GM10266 (cell line): ENCODE measurements at regions not wholly inside any gene's neighbourhood (a gene's known extent, or its start where the extent isn't known, plus 50 kb on each side); places are given as distances from the start of the nearest gene placed in this dataset.

ENCODE experiments used
- DNase-seq: peaks from one replicate; pipeline ENCODE4 v3.0.0; 2012; ENCODE audit errors: extremely low spot score
- TF ChIP-seq, protein P1 (sequence below): IDR thresholded peaks from 2 replicates; pipeline ENCODE4 v1.5.1; 2012; ENCODE audit warnings: mild to moderate bottlenecking, low read depth; ENCODE audit not compliant: control insufficient read depth, insufficient read depth; ENCODE audit errors: missing control alignments

DNA sequence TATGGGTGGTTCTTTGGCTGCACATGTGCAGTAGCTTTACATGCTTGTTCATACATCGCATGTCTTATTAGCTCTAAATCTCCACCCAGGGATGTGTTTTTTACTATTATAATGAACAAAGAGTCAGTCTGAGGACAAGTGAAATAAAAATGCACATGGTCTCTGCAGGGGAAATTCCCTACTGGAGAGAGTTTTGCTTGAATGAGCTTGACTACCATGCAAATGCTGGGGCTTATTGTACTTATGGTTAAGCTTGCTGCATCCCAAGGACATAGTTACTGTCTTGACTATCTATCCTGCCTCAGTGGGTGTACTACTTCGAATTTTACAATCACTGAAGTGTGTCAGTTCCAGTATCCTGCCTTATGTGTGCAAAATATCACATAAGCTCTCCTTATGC is 362.7 kb downstream of the TDRD15 start:
- TF ChIP-seq, protein P1, sequence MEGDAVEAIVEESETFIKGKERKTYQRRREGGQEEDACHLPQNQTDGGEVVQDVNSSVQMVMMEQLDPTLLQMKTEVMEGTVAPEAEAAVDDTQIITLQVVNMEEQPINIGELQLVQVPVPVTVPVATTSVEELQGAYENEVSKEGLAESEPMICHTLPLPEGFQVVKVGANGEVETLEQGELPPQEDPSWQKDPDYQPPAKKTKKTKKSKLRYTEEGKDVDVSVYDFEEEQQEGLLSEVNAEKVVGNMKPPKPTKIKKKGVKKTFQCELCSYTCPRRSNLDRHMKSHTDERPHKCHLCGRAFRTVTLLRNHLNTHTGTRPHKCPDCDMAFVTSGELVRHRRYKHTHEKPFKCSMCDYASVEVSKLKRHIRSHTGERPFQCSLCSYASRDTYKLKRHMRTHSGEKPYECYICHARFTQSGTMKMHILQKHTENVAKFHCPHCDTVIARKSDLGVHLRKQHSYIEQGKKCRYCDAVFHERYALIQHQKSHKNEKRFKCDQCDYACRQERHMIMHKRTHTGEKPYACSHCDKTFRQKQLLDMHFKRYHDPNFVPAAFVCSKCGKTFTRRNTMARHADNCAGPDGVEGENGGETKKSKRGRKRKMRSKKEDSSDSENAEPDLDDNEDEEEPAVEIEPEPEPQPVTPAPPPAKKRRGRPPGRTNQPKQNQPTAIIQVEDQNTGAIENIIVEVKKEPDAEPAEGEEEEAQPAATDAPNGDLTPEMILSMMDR = no peak
- no peak for DNase-seq

GRCh38 chr2:21489080-21489479 is 365.3 kb downstream of the TDRD15 start:
- TF ChIP-seq, protein P1 = no peak

GRCh38 chr2:21498016-21498415 is 374.2 kb downstream of the TDRD15 start:
- TF ChIP-seq, protein P1 = no peak
- DNase-seq = no peak

More at GRCh38 chr2:21489080-21489479, 365.3 kb downstream of the TDRD15 start:
- DNase-seq = no peak

DNA sequence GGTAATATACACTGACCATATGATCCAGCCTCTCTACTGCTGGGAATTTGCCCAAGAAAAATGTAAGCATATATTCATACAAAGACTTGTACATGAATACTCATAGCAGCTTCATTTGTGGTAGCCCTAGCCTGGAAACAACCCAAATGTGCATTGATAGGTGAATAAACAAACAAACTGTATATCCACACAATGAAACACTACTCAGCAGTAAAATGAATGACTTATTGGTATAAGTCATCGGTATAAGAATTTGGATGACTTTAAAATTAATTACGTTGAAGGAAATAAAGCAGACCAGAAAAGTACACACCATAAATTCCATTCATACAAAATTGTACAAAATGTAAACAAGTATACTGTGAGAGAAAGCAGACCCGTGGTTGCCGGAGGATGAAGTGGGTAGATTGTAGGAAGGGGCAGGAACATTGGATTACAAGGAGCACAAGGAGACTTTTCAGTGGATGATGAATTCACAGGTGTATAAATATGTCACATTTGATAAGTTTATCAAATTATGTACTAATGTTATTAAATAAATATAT is 376.7 kb downstream of the TDRD15 start:
- no peak for DNase-seq
- TF ChIP-seq, protein P1 = no peak

- DNase-seq = no peak
- TF ChIP-seq, protein P1 = no peak
These were observed 377.7 kb downstream of the TDRD15 start for GRCh38 chr2:21501376-21502027.

- TF ChIP-seq, protein P1 = no peak
These were observed 392.1 kb downstream of the TDRD15 start for GRCh38 chr2:21515903-21516302.

DNA sequence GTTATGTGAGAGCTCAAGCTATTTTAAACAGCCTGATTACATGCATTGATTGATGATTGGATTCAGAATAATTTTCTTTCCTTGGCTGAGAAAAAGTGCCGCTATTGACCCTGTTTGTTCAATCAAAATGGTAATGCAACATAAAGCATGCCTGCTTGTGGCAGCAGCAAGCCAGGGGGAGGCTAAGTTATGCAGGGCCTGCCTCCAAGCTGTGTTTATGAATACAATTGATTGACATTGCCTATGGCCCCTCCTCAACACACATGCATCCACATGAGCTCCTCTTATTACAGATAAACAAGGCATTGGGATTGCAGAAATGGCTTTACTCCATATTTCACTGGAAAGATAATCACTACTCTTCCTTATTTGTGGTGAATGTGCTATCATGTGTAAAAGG is 395.6 kb downstream of the TDRD15 start:
- DNase-seq = no peak

More at GRCh38 chr2:21515903-21516302, 392.1 kb downstream of the TDRD15 start:
- DNase-seq = no peak

More for the DNA sequence above, 395.6 kb downstream of the TDRD15 start:
- TF ChIP-seq, protein P1 = no peak
